ENCODE measurements at regions not wholly inside any gene's neighbourhood (a gene's known extent, or its start where the extent isn't known, plus 50 kb on each side); places are given as distances from the start of the nearest gene placed in this dataset.
"Not testable (repeated sequence)": the region's sequence is repeated elsewhere in the genome, so short reads cannot be mapped to it uniquely, and the experiment has no call there.

DNA sequence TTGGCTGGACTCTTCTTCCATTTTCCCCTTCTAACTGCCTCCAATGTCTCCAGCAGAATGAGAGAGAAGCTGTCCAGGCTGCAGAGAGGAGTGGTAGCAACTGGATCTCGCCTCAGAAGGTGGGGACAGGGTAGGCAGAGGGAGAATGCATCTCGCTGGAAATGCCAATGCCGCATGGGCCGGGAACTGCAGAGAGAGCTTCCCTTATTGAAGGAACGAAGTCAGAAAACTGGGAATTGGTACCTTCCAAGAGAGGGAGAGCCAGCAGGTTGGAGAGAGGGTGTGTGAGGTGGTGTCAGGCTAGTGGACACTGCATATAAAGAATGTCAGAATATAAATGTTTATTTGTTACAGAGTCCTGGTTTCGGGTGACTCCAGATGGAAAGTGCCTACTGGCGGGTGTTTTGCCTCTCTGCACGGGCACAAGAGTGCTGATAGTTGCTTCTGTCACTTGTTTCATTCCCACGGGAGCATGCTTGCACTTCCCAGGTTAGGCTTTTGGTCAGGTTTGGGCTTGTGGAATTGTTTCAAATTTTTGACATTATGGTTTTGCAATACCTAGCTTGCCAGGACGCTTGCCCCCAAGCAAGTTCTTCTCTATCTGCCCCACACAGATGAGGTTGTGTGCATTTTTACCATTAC is 156.8 kb upstream of the STS start:
- intact Hi-C loops (cut with micrococcal nuclease): no loop called here
- CTCF ChIA-PET: no interaction called here

DNA sequence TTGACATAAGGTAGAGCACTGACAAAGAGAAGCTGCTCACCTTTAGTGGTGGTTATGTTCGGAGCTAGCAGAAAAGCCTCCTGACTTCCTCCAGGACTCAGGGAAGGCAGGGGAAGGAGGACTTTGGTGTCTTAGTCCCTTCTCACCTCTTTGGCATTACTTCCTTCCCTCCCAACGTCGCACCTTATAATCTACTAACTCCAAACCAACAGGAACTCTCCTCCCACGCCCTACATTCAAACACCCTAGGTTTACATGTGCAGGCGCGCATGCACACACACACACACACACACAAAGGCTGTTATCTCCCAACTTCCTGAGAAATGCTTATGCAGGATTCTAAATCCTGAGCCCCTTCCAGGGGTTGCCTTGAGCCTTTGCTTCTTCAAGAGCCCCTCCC is 157.7 kb upstream of the STS start:
- H3K27me3 Mint-ChIP-seq: no peaks in the 10 kb centered on the region
- POLR2A ChIA-PET: no interaction called here
- intact Hi-C loops (cut with micrococcal nuclease): no loop called here
- H3K27ac Mint-ChIP-seq: no peak overlapping the region
- TF ChIP-seq, protein P1, sequence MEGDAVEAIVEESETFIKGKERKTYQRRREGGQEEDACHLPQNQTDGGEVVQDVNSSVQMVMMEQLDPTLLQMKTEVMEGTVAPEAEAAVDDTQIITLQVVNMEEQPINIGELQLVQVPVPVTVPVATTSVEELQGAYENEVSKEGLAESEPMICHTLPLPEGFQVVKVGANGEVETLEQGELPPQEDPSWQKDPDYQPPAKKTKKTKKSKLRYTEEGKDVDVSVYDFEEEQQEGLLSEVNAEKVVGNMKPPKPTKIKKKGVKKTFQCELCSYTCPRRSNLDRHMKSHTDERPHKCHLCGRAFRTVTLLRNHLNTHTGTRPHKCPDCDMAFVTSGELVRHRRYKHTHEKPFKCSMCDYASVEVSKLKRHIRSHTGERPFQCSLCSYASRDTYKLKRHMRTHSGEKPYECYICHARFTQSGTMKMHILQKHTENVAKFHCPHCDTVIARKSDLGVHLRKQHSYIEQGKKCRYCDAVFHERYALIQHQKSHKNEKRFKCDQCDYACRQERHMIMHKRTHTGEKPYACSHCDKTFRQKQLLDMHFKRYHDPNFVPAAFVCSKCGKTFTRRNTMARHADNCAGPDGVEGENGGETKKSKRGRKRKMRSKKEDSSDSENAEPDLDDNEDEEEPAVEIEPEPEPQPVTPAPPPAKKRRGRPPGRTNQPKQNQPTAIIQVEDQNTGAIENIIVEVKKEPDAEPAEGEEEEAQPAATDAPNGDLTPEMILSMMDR (IDR thresholded peaks at IDR 0.05): no peak
- DNase-seq (no peak), ATAC-seq (no peak)
- H3K4me3 Mint-ChIP-seq: no peak overlapping the region
- peaks cover 7% of the 10 kb centered on the region for H3K9me3 Mint-ChIP-seq
- H3K4me1 Mint-ChIP-seq (ENCODE audit: low read depth): no peaks in the 10 kb centered on the region
- CTCF ChIA-PET: no interaction called here
- H3K36me3 Mint-ChIP-seq (ENCODE audit: low read depth): no peaks in the 10 kb centered on the region

More for the DNA sequence above, 156.8 kb upstream of the STS start:
- no peak overlapping the region for H3K4me3 Mint-ChIP-seq
- TF ChIP-seq, protein P1 (IDR thresholded peaks at IDR 0.05): no peak
- POLR2A ChIA-PET: no interaction called here
- DNase-seq: no peak
- no peaks in the 10 kb centered on the region for H3K36me3 Mint-ChIP-seq (ENCODE audit: low read depth)
- H3K4me1 Mint-ChIP-seq (ENCODE audit: low read depth): no peaks in the 10 kb centered on the region
- H3K27me3 Mint-ChIP-seq: no peaks in the 10 kb centered on the region
- H3K27ac Mint-ChIP-seq: no peak overlapping the region
- no peak for ATAC-seq
- H3K9me3 Mint-ChIP-seq: peaks cover 9% of the 10 kb centered on the region

DNA sequence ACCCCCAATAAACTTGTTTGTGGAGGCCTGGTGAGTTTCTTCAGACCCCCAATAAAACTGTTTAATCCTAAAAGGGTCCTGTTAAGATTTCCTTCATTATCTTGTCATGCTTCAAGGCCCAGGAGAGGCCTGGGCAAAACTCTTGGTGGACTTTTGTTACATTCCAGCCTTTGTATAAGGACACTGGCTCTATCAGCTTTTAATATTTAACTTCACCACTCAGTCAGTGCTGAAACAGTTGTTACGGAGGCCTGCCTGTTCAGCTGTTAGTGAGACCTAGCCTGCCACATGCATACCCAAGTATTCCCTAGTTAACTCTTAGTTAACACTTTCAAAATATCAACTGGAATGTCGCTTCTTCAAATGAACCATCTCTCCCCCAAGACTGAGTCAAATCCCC is 158.8 kb upstream of the STS start:
- H3K9me3 Mint-ChIP-seq; DNase-seq; CTCF ChIA-PET; H3K4me1 Mint-ChIP-seq (ENCODE audit: low read depth); H3K27me3 Mint-ChIP-seq; H3K27ac Mint-ChIP-seq; POLR2A ChIA-PET; intact Hi-C loops (cut with micrococcal nuclease); ATAC-seq; H3K36me3 Mint-ChIP-seq (ENCODE audit: low read depth); H3K4me3 Mint-ChIP-seq: not testable (repeated sequence)

DNA sequence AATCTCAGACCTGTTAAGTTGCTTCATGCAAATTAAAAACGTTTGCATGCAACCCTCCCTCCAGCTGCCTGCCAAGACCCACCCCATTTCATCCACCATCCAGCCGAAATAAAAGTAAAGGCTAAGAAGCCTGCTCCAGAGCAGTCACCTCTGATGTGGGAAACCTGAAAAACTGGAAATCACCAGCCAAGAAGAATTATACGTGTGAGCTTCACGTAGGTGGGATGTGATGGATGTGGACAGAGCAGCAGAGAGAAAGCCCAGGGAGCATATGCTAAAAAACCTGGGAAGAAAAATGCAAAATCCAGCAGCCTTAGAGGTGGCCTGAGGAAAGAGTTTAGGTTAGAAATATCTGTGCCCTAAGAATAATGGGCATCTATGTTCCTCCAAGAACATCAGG is 160.6 kb upstream of the STS start:
- intact Hi-C loops (cut with micrococcal nuclease): no loop called here
- Mint-ChIP-seq H3K36me3 (ENCODE audit: low read depth) (no peaks in the 10 kb centered on the region), H3K27ac (no peak overlapping the region), H3K4me3 (no peak overlapping the region), H3K4me1 (ENCODE audit: low read depth) (no peaks in the 10 kb centered on the region), H3K27me3 (no peaks in the 10 kb centered on the region), H3K9me3 (no peaks in the 10 kb centered on the region)
- ATAC-seq (no peak), DNase-seq (no peak)
- CTCF ChIA-PET: no interaction called here
- TF ChIP-seq, protein P1 (IDR thresholded peaks at IDR 0.05): no peak
- POLR2A ChIA-PET: no interaction called here

DNA sequence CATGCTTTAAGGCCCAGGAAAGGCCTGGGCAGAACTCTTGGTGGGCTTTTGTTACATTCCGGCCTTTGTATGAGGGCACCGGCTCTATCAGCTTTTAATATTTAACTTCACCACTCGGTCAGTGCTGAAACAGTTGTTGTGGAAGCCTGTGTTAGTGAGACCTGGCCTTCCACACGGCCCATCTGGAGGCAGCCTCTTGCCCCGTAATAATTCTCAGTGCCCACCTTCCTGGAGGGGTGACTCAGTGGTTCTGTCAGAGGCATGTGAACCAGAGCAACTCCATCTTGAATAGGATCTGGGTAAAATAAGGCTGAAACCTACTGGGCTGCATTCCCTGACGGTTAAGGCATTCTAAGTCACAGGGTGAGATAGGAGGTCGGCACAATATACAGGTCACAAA is 162.0 kb upstream of the STS start:
- ATAC-seq (no peak), DNase-seq (no peak)
- Mint-ChIP-seq H3K27me3 (no peaks in the 10 kb centered on the region), H3K27ac (no peak overlapping the region), H3K4me1 (ENCODE audit: low read depth) (no peaks in the 10 kb centered on the region), H3K36me3 (ENCODE audit: low read depth) (no peaks in the 10 kb centered on the region), H3K4me3 (no peak overlapping the region), H3K9me3 (no peaks in the 10 kb centered on the region)
- intact Hi-C loops (cut with micrococcal nuclease): no loop called here
- POLR2A ChIA-PET: no interaction called here
- CTCF ChIA-PET: no interaction called here
- TF ChIP-seq, protein P1 (IDR thresholded peaks at IDR 0.05): no peak

Measured in activated CD8-positive, alpha-beta T cell treated with anti-CD3 and anti-CD28 coated beads for 36 hours (primary cell).